B cell (primary cell): ENCODE measurements at regions not wholly inside any gene's neighbourhood (a gene's known extent, or its start where the extent isn't known, plus 50 kb on each side); places are given as distances from the start of the nearest gene placed in this dataset.

ENCODE experiments used
- ATAC-seq: fragments of 200-7000 bp; cut with Tn5 transposase; one replicate; pipeline ENCODE4 v1.10.0; 2021; ENCODE audit warnings: low read depth, mild to moderate bottlenecking, moderate number of reproducible peaks, moderate library complexity
- CTCF ChIA-PET: fragments of 350-600 bp; sonication (Branson Sonifier 250); formaldehyde crosslinking; loops from one replicate; lab custom pipeline; 2021; ENCODE audit warnings: antibody characterized with exemption, inconsistent platforms; lab: Charles Lee
- POLR2A ChIA-PET: fragments of 350-600 bp; sonication (Branson Sonifier 250); formaldehyde crosslinking; loops from one replicate; lab custom pipeline; 2021; ENCODE audit warnings: antibody characterized with exemption; lab: Charles Lee
- DNase-seq: peaks from one replicate; pipeline ENCODE4 v3.0.0; 2013
- H2AFZ ChIP-seq: 2 replicates; pipeline ENCODE4 v1.6.1; 2012; ENCODE audit warnings: mild to moderate bottlenecking, low read depth, low read length; ENCODE audit not compliant: insufficient read depth, poor library complexity, severe bottlenecking
- H3K27ac ChIP-seq, 2 donors: 1 replicate in 1 of 2; 2 replicates in 1 of 2; pipeline ENCODE4 v1.5.1; 2012 to 2013; ENCODE audit warnings: low read length in 2 of 2, mild to moderate bottlenecking in 2 of 2, moderate library complexity in 1 of 2
- H3K27me3 ChIP-seq, 4 experiments: fragments of 200-600 bp in 1 of 4; sonication (generic) in 1 of 4; replicated peaks in 1 of 4; 1 replicate in 2 of 4; 2 replicates in 2 of 4; pipeline versions ENCODE4 v1.6.1 to v1.7.0; 2013 to 2016; ENCODE audit warnings: low read length in 3 of 4, mild to moderate bottlenecking in 2 of 4, mixed read lengths in 1 of 4, moderate library complexity in 1 of 4; ENCODE audit not compliant: insufficient read depth in 4 of 4, control insufficient read depth in 3 of 4; ENCODE audit errors: control extremely low read depth in 1 of 4
- H3K36me3 ChIP-seq, 2 experiments: replicated peaks in 1 of 2; 1 replicate in 1 of 2; 2 replicates in 1 of 2; pipeline versions ENCODE4 v1.6.1 to v1.7.1; 2013; ENCODE audit warnings: low read length in 1 of 2; ENCODE audit not compliant: insufficient read depth in 2 of 2, control insufficient read depth in 1 of 2; ENCODE audit errors: control extremely low read depth in 1 of 2, extremely low read depth in 1 of 2
- H3K4me1 ChIP-seq, 2 donors: fragments of 200-600 bp in 1 of 2; sonication (generic) in 1 of 2; 1 replicate in 1 of 2; 2 replicates in 1 of 2; pipeline versions ENCODE4 v1.5.1 to v1.6.1; 2013 to 2017; ENCODE audit warnings: low read length in 2 of 2; ENCODE audit not compliant: control insufficient read depth in 2 of 2, insufficient read depth in 2 of 2
- H3K4me2 ChIP-seq: replicated peaks from 2 replicates; pipeline ENCODE3; 2012; ENCODE audit warnings: mild to moderate bottlenecking, low read depth, low read length; ENCODE audit not compliant: poor library complexity, severe bottlenecking
- H3K4me3 ChIP-seq, 5 experiments: fragments of 200-600 bp in 1 of 5; sonication (generic) in 1 of 5; 1 replicate in 3 of 5; 2 replicates in 2 of 5; pipeline versions ENCODE4 v1.5.1 to v1.7.0; 2011 to 2016; ENCODE audit warnings: low read length in 4 of 5, mild to moderate bottlenecking in 4 of 5, low read depth in 2 of 5, control low read depth in 1 of 5, moderate library complexity in 1 of 5; ENCODE audit not compliant: insufficient read depth in 1 of 5; ENCODE audit errors: control extremely low read depth in 1 of 5, extremely low read depth in 1 of 5
- H3K79me2 ChIP-seq: fragments of 200-600 bp; sonication (generic); one replicate; pipeline ENCODE4 v1.6.0; 2016; ENCODE audit warnings: low read length; ENCODE audit not compliant: control insufficient read depth, insufficient read depth
- H3K9ac ChIP-seq: fragments of 200-600 bp; sonication (generic); 2 replicates; pipeline ENCODE4 v1.6.1; 2017; ENCODE audit warnings: mild to moderate bottlenecking, low read length, moderate library complexity
- H3K9me3 ChIP-seq, 3 donors: one replicate each; pipeline versions ENCODE4 v1.6.1 to v1.7.1; 2013; ENCODE audit warnings: low read length in 2 of 3; ENCODE audit not compliant: control insufficient read depth in 2 of 3, insufficient read depth in 1 of 3; ENCODE audit errors: control extremely low read depth in 1 of 3
- H4K20me1 ChIP-seq: 2 replicates; pipeline ENCODE4 v1.6.0; 2012; ENCODE audit warnings: mild to moderate bottlenecking, low read length; ENCODE audit not compliant: insufficient read depth, control insufficient read depth, poor library complexity, severe bottlenecking
- H3K27ac Mint-ChIP-seq: one replicate; pipeline ENCODE4 v1.8.0; 2021; ENCODE audit warnings: mixed read lengths
- H3K27me3 Mint-ChIP-seq: one replicate; pipeline ENCODE4 v1.8.0; 2021; ENCODE audit warnings: mixed read lengths
- H3K4me1 Mint-ChIP-seq: one replicate; pipeline ENCODE4 v1.8.0; 2021; ENCODE audit warnings: mixed read lengths
- H3K4me3 Mint-ChIP-seq: one replicate; pipeline ENCODE4 v1.8.0; 2021; ENCODE audit warnings: mixed read lengths
- H3K9me3 Mint-ChIP-seq: one replicate; pipeline ENCODE4 v1.8.0; 2022; ENCODE audit warnings: mixed read lengths; ENCODE audit not compliant: insufficient read depth
- EZH2 ChIP-seq: IDR thresholded peaks from 2 replicates; pipeline ENCODE4 v1.6.1; 2012; ENCODE audit warnings: borderline replicate concordance, low read depth, mild to moderate bottlenecking, moderate library complexity, low read length; ENCODE audit not compliant: insufficient read depth, poor library complexity, severe bottlenecking
- WGBS: methylation state at CpG from one replicate; pipeline ENCODE4 v1.1.5; 2013; ENCODE audit warnings: missing lambda C conversion rate; ENCODE audit not compliant: insufficient coverage; 5-methylcytosine and 5-hydroxymethylcytosine counted together
- intact Hi-C: fragments of 100-400 bp; cut with micrococcal nuclease; formaldehyde crosslinking; loops from one replicate; pipeline ENCODE4 v1.10.0; 2022
- TF ChIP-seq, protein P1 (sequence below): fragments of 200-600 bp; IDR thresholded peaks from one replicate; pipeline ENCODE4 v1.8.0; 2022; ENCODE audit warnings: antibody characterized with exemption, mild to moderate bottlenecking

DNA sequence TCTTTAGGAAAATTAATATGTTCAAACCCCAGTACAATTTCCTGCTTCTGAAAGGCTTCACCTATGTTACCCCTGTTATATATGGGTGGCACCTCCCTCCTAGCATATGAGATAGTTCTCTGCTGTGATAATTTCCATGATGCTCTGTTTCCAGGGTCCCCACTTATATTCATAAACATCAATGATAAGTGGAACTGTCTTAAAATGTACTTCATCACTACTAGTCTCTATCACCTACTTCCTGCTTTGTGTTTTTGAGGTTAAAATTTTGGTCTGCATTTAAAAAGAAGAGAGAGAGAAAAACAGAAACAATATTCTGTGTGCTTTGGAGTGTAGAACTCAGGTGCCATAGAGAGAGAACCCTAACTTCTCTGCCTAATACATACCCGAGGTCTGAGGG lies 234.7 kb downstream of the HTR1A start:
- Histone ChIP-seq H3K27me3 (no peaks in the 10 kb centered on the region), H4K20me1 (no peaks in the 10 kb centered on the region), H2AFZ (no peak overlapping the region), H3K4me3 (no peak overlapping the region), H3K27ac (no peak overlapping the region), H3K36me3 (no peaks in the 10 kb centered on the region), H3K4me2 (no peak overlapping the region), H3K79me2 (no peaks in the 10 kb centered on the region), H3K4me1 (no peaks in the 10 kb centered on the region), H3K9me3 (no peaks in the 10 kb centered on the region), H3K9ac (no peak overlapping the region)
- Mint-ChIP-seq H3K9me3 (peaks cover 2% of the 10 kb centered on the region), H3K27me3 (no peaks in the 10 kb centered on the region), H3K27ac (no peak overlapping the region), H3K4me1 (no peaks in the 10 kb centered on the region), H3K4me3 (no peak overlapping the region)
- CTCF ChIA-PET: no interaction called here
- intact Hi-C loops: no loop called here
- no CpG with 5 or more reads among the region's 1 CpG for WGBS
- no peak for ATAC-seq
- TF ChIP-seq, protein P1, sequence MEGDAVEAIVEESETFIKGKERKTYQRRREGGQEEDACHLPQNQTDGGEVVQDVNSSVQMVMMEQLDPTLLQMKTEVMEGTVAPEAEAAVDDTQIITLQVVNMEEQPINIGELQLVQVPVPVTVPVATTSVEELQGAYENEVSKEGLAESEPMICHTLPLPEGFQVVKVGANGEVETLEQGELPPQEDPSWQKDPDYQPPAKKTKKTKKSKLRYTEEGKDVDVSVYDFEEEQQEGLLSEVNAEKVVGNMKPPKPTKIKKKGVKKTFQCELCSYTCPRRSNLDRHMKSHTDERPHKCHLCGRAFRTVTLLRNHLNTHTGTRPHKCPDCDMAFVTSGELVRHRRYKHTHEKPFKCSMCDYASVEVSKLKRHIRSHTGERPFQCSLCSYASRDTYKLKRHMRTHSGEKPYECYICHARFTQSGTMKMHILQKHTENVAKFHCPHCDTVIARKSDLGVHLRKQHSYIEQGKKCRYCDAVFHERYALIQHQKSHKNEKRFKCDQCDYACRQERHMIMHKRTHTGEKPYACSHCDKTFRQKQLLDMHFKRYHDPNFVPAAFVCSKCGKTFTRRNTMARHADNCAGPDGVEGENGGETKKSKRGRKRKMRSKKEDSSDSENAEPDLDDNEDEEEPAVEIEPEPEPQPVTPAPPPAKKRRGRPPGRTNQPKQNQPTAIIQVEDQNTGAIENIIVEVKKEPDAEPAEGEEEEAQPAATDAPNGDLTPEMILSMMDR: no peak
- no peak for TF ChIP-seq EZH2
- POLR2A ChIA-PET: no interaction called here
- no peak for DNase-seq

DNA sequence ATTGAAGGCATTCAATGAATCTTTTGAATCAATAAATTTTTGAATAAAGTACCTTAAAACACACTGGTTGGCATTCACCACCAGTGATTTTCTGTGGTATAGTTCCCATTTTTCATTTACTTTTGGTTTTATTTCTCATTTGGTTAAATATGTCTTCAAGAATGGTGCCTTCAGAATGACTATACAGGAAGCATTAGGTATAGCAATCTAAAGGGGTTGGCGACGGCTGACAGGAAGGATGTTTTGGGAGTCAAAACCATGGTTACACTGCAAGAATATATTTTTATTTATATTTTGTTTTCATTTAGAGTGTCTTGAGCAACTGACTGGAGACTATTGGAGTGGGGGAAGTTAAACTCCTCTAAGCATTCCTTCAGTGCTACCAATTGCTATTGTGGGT lies 235.7 kb downstream of the HTR1A start:
- Histone ChIP-seq H3K4me1 (no peaks in the 10 kb centered on the region), H3K36me3 (no peaks in the 10 kb centered on the region), H3K27me3 (no peaks in the 10 kb centered on the region), H3K27ac (no peak overlapping the region), H3K4me2 (no peak overlapping the region), H2AFZ (no peak overlapping the region), H3K79me2 (no peaks in the 10 kb centered on the region), H3K4me3 (no peak overlapping the region), H3K9ac (no peak overlapping the region), H4K20me1 (no peaks in the 10 kb centered on the region), H3K9me3 (no peaks in the 10 kb centered on the region)
- WGBS: no CpG with 5 or more reads among the region's 2 CpGs
- TF ChIP-seq EZH2: no peak
- TF ChIP-seq, protein P1: no peak
- DNase-seq (no peak), ATAC-seq (no peak)
- no peaks in the 10 kb centered on the region for H3K4me1 Mint-ChIP-seq
- H3K27ac Mint-ChIP-seq: no peak overlapping the region
- intact Hi-C loops: no loop called here
- H3K9me3 Mint-ChIP-seq: no peaks in the 10 kb centered on the region
- ChIA-PET POLR2A (no interaction called here), CTCF (no interaction called here)
- H3K27me3 Mint-ChIP-seq: no peaks in the 10 kb centered on the region
- no peak overlapping the region for H3K4me3 Mint-ChIP-seq
